Adipocyte (in vitro differentiated cells): ENCODE measurements at regions not wholly inside any gene's neighbourhood (a gene's known extent, or its start where the extent isn't known, plus 50 kb on each side); places are given as distances from the start of the nearest gene placed in this dataset.

ENCODE experiments used
- DNase-seq: peaks from one replicate; pipeline ENCODE4 v3.0.0-alpha.2; 2015; ENCODE audit warnings: low read depth
- H3K27me3 ChIP-seq: replicated peaks from 2 replicates; pipeline ENCODE4 v1.7.0; 2013; ENCODE audit warnings: mild to moderate bottlenecking, low read length, moderate library complexity; ENCODE audit not compliant: control insufficient read depth, insufficient read depth
- H3K36me3 ChIP-seq: 2 replicates; pipeline ENCODE4 v1.7.0; 2013; ENCODE audit warnings: low read length, mild to moderate bottlenecking, moderate library complexity; ENCODE audit not compliant: control insufficient read depth, insufficient read depth, severe bottlenecking
- H3K4me1 ChIP-seq: 2 replicates; pipeline ENCODE4 v1.7.0; 2013; ENCODE audit warnings: mild to moderate bottlenecking, low read length, moderate library complexity; ENCODE audit not compliant: control insufficient read depth, insufficient read depth
- H3K4me3 ChIP-seq: 2 replicates; pipeline ENCODE4 v1.7.0; 2013; ENCODE audit warnings: mild to moderate bottlenecking, low read length, moderate library complexity
- H3K9ac ChIP-seq: 2 replicates; pipeline ENCODE4 v1.7.0; 2013; ENCODE audit warnings: mild to moderate bottlenecking, low read length, moderate library complexity
- H3K9me3 ChIP-seq: 2 replicates; pipeline ENCODE4 v1.7.0; 2013; ENCODE audit warnings: mild to moderate bottlenecking, low read length, moderate library complexity; ENCODE audit not compliant: control insufficient read depth

DNA sequence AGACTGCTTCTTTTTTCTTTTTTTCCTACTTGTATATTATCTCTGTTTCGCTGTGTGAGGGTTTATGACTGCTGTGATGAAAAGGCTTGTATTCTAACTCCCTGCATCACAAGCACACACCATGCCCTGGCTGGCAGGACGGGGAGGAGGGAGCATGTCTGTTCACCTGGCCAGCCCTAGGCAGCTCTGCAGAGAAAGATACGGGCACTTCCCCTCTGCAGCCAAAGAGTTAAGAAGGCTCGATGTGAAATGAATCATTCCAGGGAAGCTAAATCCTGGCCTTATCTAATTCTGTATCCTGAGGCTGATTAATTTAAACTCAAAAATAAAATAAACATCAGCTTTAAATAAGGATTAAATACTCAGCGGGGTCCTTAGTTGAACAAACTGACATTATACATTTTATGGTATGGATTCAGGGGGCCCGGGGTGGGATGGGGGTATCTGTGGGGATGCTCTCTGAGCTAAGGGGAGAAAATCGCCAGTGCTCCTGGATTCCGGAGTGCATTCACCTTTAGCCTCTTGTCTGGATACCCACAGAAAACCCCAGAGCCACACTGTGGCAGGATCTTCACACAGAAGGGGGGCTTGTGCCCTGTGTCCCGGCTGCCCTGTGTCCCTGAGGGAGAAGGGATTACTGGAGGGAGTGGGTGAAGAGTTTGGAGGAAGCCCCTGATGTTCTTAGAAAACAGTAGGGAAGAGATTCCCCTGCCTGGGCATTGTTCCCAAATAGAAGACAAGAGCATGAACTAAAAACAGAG lies 321.5 kb downstream of the NPHP4 start:
- Histone ChIP-seq H3K9ac (no peak overlapping the region), H3K9me3 (peaks cover 6% of the 10 kb centered on the region), H3K36me3 (no peaks in the 10 kb centered on the region), H3K4me3 (no peak overlapping the region), H3K27me3 (no peaks in the 10 kb centered on the region), H3K4me1 (no peaks in the 10 kb centered on the region)
- DNase-seq = no peak

DNA sequence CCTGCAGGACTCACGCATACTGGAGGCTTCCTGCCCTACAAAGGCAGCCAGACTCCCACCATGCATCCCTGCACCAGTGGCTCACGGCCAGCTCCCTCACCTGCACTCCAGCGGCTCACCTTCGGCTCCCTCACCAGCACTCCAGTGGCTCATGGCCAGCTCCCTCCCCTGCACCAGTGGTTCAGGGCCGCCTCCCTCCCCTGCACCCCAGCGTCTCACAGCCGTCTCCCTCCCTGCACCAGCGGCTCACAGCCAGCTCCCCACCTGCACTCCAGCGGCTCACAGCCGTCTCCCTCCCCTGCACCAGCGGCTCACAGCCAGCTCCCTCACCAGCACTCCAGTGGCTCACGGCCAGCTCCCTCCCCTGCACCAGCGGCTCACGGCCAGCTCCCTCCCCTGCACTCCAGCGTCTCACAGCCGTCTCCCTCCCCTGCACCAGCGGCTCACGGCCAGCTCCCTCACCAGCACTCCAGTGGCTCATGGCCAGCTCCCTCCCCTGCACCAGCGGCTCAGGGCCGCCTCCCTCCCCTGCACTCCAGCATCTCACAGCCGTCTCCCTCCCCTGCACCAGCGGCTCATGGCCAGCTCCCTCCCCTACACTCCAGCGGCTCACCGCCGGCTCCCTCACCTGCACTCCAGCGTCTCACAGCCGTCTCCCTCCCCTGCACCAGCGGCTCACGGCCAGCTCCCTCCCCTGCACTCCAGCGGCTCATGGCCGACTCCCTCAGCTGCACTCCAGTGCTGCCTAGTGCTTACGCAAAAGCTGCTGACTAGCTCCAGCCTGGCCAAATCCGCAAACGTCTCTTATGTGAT lies 324.5 kb downstream of the NPHP4 start:
- Histone ChIP-seq H3K9ac (no peak overlapping the region), H3K4me1 (no peaks in the 10 kb centered on the region), H3K4me3 (no peak overlapping the region), H3K27me3 (no peaks in the 10 kb centered on the region), H3K36me3 (no peaks in the 10 kb centered on the region), H3K9me3 (peaks cover 3% of the 10 kb centered on the region)
- DNase-seq = no peak

DNA sequence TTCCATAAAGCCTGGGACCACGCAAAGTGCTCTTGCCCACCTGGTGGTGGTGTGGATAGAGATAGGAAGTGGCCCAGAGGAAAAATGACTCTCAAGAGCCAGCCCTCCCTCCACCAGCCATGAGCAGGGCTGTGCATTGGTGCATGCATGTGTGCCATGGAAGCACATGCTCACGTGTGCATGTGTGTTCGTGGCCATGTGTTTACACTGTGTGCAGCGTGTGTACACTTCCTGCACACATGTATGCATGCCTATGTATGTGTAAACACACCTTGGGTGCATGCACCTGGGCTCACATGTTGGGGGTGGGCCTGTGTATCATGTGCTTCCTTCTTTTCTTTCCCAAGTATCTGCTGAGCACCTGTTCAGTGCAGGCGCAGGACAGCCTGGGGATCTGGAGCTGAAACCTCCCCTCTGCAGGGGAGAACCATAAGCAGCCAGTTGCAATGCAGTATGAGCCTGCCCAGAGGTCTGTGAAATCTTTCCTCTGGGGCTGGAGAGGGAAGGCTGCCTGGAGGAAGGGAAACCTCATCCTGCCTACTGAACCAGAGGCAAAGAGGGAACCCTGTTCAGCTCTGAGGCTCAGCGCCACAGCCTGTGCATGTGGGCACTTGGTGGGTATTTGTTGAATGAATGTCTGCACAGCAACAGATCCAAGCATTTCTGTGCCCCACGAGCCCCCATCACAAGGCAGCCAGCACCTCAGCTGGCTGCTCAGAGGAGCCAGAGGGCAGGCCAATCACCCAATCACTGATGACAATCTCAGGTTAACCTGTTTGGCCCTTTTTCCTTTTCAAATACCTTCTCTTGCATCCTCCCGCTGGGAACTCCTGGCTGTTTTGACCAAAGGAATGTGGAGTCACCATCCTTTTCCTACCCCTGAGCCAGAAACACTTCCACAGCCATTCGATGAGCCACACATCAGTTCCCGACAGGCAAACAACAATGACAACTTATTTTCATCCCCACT lies 327.0 kb downstream of the NPHP4 start:
- Histone ChIP-seq H3K9me3 (peaks cover 3% of the 10 kb centered on the region), H3K4me3 (no peak overlapping the region), H3K36me3 (no peaks in the 10 kb centered on the region), H3K9ac (no peak overlapping the region), H3K27me3 (no peaks in the 10 kb centered on the region), H3K4me1 (no peaks in the 10 kb centered on the region)
- no peak for DNase-seq

DNA sequence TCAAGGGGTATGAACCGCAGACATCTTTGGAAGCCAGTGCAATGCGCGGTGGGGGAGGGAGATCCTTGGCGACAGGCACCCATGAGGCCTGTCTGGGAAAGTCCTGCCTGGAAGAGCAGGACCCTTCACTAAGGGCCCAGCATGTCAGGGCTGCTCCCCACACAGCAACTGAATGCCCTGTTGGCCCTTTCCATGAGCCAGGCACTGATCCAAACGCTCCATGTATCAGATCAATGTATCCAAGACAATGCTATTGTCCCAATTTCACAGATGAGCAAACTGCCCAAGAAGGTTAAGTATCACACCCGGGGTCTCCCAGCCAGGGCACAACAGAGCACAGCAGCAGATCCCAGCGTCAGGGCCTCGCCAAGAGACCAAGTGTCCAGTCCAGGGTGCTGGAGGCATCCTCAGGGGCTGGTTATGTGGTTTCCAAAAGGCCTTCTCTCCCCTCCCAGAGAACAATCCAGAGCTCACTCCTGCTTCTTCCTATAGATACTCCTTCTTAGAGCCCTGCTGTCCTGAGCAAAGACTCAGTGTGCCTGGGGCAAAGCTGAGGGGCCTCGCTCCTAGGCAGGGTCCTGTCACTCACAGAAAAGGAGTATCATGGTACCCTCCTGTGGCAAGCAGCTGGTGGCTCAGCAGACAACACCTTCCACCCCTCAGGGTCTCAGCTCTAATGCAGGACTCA lies 328.0 kb downstream of the NPHP4 start:
- no peak for DNase-seq
- H3K9me3 ChIP-seq = peaks cover 3% of the 10 kb centered on the region

DNA sequence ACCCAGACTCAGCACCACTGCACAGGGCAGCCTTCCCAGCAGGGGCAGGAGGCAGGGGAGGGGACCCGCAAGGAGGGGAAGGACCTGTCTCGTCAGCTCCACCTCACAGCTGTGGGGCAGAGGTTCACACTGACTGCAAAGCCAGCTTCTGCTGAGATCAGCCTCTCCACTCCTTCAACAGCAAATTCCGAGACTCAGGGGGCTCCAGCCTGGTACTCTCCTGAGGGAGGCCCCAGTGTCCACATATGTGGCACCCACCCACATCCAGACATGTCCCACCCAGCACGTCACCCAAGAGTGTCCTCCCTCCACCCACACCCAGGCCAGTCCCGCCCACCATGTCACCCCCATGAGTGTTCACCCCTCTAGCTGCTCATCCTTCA lies 329.5 kb downstream of the NPHP4 start:
- H3K9ac ChIP-seq = no peak overlapping the region
- H3K27me3 ChIP-seq = no peaks in the 10 kb centered on the region
- no peak overlapping the region for H3K4me3 ChIP-seq
- no peaks in the 10 kb centered on the region for H3K4me1 ChIP-seq
- peaks cover 3% of the 10 kb centered on the region for H3K9me3 ChIP-seq
- H3K36me3 ChIP-seq = no peaks in the 10 kb centered on the region
- DNase-seq = no peak

More for the DNA sequence above, 328.0 kb downstream of the NPHP4 start:
- H3K4me1 ChIP-seq = no peaks in the 10 kb centered on the region
- no peak overlapping the region for H3K4me3 ChIP-seq
- H3K9ac ChIP-seq = no peak overlapping the region
- no peaks in the 10 kb centered on the region for H3K36me3 ChIP-seq
- H3K27me3 ChIP-seq = no peaks in the 10 kb centered on the region

DNA sequence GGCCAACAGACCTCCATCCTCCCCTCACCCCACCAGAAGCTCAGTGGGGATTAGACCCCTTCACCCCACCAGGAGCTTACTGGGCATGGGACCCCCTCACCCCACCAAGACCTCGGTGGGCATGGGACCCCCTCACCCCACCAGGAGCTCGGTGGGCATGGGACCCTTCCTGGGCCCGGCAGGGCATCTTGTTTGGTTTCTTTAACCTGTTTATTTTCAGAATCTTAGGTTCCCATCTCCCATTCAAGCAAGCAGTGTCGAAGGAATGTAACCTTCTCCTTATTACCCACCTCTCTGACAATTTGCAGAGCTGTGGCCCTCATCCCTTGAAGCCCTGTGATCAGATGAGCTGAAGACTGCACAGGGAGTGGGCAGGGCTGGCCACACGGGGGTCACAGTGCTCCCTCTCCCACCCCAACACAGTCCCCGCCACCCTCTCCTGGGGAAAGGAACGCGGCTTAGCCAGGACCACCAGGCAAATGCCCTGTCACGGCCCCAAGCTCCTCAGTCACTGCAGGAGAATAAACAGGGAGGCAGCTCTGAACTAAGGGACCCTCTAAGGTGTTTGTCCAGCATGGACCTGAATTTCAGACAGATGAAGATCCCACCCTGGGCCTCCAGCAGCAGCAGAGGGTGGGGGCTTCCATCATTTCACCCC lies 330.0 kb downstream of the NPHP4 start:
- no peaks in the 10 kb centered on the region for H3K4me1 ChIP-seq
- no peaks in the 10 kb centered on the region for H3K27me3 ChIP-seq
- no peak for DNase-seq
- H3K9ac ChIP-seq = no peak overlapping the region
- H3K4me3 ChIP-seq = no peak overlapping the region
- H3K36me3 ChIP-seq = no peaks in the 10 kb centered on the region
- peaks cover 3% of the 10 kb centered on the region for H3K9me3 ChIP-seq

DNA sequence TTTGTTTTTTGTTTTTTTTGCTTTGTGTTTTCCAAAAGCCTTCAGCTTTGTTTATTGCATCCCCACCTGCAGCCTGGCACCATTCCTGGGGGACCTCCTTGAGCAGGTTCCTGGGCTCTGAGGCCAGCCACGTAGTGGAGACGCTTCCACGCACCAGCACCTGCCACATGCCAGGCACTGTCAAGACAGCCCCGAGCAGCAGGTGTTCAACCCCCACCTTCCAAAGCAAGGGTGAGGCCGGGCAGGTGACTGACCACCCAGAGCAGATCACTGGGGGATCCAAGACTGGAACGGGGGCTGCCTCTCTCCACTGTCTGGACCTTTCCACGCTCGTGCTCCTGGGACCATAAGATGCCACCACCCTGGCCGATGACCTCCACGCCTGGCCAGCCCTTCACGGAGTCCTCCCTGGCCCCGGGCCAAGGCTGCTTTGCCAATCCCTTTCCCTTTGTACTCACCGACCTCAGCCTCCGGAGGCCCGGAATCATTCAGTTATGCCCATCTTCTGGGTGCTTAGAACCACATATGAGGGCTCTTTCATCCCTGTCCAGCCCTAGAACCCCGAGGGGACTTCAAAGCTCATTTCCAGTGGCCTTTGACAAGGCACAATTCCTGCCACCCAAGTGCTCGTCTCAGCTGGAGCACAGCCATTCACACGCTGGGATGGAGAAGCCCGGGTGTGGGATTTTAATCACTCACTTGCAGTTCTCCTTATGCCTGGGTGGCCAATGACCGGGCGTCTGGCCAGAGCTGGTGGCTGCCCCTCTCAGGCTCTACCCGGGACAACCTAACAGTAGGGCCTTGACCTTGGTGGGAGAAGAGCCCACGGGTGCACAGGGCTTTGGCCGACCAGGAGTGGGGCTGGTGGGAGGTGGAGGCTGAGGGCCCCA lies 330.8 kb downstream of the NPHP4 start:
- no peaks in the 10 kb centered on the region for H3K4me1 ChIP-seq
- no peak for DNase-seq
- no peak overlapping the region for H3K9ac ChIP-seq
- no peak overlapping the region for H3K4me3 ChIP-seq
- H3K9me3 ChIP-seq = peaks cover 3% of the 10 kb centered on the region
- no peaks in the 10 kb centered on the region for H3K27me3 ChIP-seq
- no peaks in the 10 kb centered on the region for H3K36me3 ChIP-seq

DNA sequence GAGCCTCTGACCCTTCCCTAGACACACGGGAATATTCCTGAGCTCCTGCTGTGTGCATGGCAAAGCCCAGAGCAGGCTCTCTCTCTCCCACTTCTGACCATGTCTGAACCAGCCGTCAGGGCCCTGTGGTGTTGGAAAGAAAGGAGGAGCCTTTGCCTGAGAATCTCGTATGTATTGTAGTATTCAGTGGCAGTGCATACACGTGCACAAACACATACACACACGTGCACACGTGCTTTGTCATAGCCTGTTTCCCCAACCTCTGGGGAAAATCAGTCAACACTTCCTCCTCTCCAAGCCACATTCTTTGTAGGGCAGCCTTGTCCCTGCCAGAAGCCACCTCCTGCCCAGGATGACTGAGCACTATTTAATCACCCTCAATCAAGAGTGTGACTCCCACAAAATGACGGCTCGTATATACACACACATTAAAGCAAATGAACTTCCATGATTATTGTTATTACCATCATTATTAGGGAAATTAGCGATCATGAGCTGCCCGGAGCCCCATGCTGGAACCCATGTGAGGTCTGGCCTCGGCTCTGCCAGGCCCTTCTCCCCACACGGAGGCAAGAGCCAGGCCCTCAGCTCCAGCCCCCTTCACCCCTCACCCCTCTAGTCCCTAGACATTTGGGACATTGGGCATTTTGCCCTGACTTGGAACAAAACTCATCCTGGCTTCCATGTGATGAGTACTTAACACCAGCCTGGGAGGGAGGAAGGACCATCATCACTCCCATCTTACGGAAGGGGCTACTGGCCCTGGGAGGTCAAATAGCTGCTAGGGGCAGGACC lies 331.9 kb downstream of the NPHP4 start:
- no peak overlapping the region for H3K9ac ChIP-seq
- H3K9me3 ChIP-seq = no peaks in the 10 kb centered on the region
- no peaks in the 10 kb centered on the region for H3K36me3 ChIP-seq
- H3K4me3 ChIP-seq = no peak overlapping the region
- H3K27me3 ChIP-seq = no peaks in the 10 kb centered on the region
- H3K4me1 ChIP-seq = no peaks in the 10 kb centered on the region
- DNase-seq = no peak

DNA sequence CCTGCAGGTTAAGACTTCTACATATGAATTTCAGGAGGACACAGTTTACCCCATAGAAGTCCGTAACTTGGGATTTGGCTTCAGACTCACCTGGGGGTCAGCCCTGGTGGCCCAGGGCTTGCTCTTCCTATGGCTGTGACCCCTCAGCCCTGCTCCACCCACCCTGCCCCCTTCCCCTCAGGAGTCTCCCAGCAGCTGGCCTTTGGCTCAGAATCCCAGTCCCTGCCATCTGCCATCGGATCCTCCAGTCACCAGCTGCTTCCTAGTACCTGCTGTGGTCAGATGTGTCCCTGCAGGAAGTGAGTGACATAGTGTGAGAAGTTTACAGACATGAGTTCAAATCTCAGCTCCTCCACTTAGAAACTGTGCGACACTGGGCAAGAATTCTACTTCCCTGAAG lies 332.6 kb downstream of the NPHP4 start:
- Histone ChIP-seq H3K9ac (no peak overlapping the region), H3K9me3 (no peaks in the 10 kb centered on the region), H3K4me1 (no peaks in the 10 kb centered on the region), H3K36me3 (no peaks in the 10 kb centered on the region), H3K4me3 (no peak overlapping the region), H3K27me3 (no peaks in the 10 kb centered on the region)
- DNase-seq = no peak
